Fibroblast of lung (primary cell): ENCODE measurements at regions not wholly inside any gene's neighbourhood (a gene's known extent, or its start where the extent isn't known, plus 50 kb on each side); places are given as distances from the start of the nearest gene placed in this dataset.

ENCODE experiments used
- CTCF ChIP-seq, 2 donors: IDR thresholded peaks in 1 of 2; conservative IDR thresholded peaks in 1 of 2; 1 replicate in 1 of 2; 2 replicates in 1 of 2; pipeline ENCODE4 v1.5.1; 2011 to 2012; ENCODE audit warnings: low read length in 2 of 2, control low read depth in 1 of 2, inconsistent platforms in 1 of 2, low read depth in 1 of 2, mild to moderate bottlenecking in 1 of 2
- EZH2 ChIP-seq: IDR thresholded peaks from 2 replicates; pipeline ENCODE4 v1.5.1; 2012; ENCODE audit warnings: low read length, control low read depth, mild to moderate bottlenecking; ENCODE audit errors: missing control alignments

- TF ChIP-seq CTCF (conservative IDR thresholded peaks at IDR 0.05 in 1 of 2, IDR thresholded peaks at IDR 0.05 in 1 of 2; ENCODE audit: low read depth in 1 of 2, low read length in 2 of 2) (no peak), EZH2 (no peak)
These were observed 65.5 kb upstream of the RXRA start for GRCh38 chr9:134260801-134261200.
